SH-SY5Y (cell line): ENCODE measurements at regions not wholly inside any gene's neighbourhood (a gene's known extent, or its start where the extent isn't known, plus 50 kb on each side); places are given as distances from the start of the nearest gene placed in this dataset.

Experiments
- GATA2 ChIP-seq: IDR thresholded peaks from 2 replicates; pipeline ENCODE4 v1.6.1; 2011; ENCODE audit warnings: mild to moderate bottlenecking, low read depth, low read length
- GATA3 ChIP-seq: IDR thresholded peaks from 2 replicates; pipeline ENCODE4 v1.6.1; 2011; ENCODE audit warnings: low read depth, mild to moderate bottlenecking, low read length, moderate library complexity

DNA sequence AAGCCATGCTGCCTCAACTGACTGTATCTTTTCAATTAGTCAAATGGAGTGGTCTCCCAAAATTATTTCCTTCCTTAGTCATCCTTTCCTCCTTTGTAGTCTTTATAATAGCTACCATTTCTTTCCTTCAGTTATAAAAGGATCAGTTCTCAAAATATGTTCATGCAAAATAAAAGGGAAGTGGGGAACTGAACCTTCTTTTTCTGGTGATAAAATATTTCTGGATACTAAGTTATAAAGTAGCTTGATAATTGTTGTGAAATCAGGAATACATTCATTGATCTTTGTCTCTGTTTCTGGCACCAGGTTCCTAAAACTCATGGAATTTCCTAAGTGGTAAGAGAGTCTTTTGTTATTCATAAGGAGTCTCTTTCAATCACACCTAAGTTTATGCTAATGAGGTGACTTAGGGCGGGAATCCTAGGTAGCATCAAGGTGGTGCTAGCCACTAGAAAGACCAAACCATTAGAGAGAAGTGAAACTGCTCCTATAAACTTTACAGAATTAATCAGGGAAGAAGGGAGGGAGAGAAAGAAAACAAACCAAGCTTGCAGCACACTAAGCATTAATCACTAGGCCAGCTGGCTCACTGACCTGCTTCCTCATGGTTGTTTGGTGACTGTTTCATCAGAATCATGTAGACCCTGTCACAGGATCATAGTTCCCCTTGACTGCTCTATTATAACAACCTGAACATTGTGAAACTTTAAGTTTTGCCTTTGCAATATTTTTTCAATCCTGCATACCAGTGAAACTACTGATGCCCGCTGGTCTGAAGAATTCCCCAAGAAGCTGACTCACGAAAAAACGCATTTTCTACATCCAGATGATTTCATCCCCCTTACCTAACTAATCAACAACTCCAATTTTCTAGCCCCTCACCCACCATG lies 161.6 kb upstream of the PTBP2 start:
- TF ChIP-seq GATA2 (no peak), GATA3 (no peak)
